RWPE2 (cell line): ENCODE measurements at regions not wholly inside any gene's neighbourhood (a gene's known extent, or its start where the extent isn't known, plus 50 kb on each side); places are given as distances from the start of the nearest gene placed in this dataset.

Experiments used
- ATAC-seq: fragments of 200-7000 bp; cut with Tn5 transposase; 3 replicates; pipeline ENCODE4 v1.9.1; 2021; ENCODE audit warnings: low read depth
- DNase-seq: peaks from one replicate; pipeline ENCODE4 v3.0.0-alpha.2; 2020; ENCODE audit warnings: low spot score
- H3K27ac ChIP-seq: fragments of 450-650 bp; 2 replicates; pipeline ENCODE4 v1.5.1; 2017; ENCODE audit warnings: mild to moderate bottlenecking; ENCODE audit not compliant: poor library complexity, severe bottlenecking
- H3K27me3 ChIP-seq: fragments of 250-450 bp; sonication (Bioruptor Pico); 2 replicates; pipeline ENCODE4 v1.5.1; 2021; ENCODE audit warnings: mild to moderate bottlenecking, moderate library complexity; ENCODE audit not compliant: insufficient read depth, poor library complexity, severe bottlenecking
- H3K36me3 ChIP-seq: fragments of 250-450 bp; sonication (Bioruptor Pico); 2 replicates; pipeline ENCODE4 v1.5.1; 2020; ENCODE audit warnings: low read depth, mild to moderate bottlenecking, moderate library complexity
- H3K4me1 ChIP-seq: fragments of 250-450 bp; sonication (Bioruptor Pico); 2 replicates; pipeline ENCODE4 v1.5.1; 2021; ENCODE audit warnings: mild to moderate bottlenecking, moderate library complexity; ENCODE audit not compliant: insufficient read depth, poor library complexity, severe bottlenecking
- H3K4me3 ChIP-seq: fragments of 250-450 bp; sonication (Bioruptor Pico); 2 replicates; pipeline ENCODE4 v1.5.1; 2021; ENCODE audit warnings: mild to moderate bottlenecking, moderate library complexity; ENCODE audit not compliant: severe bottlenecking
- H3K9me3 ChIP-seq: fragments of 250-450 bp; sonication (Bioruptor Pico); 2 replicates; pipeline ENCODE4 v1.5.1; 2021; ENCODE audit warnings: mild to moderate bottlenecking, moderate library complexity; ENCODE audit not compliant: severe bottlenecking
- TF ChIP-seq, protein P1 (sequence below): fragments of 450-650 bp; IDR thresholded peaks from one replicate; pipeline ENCODE4 v1.5.1; 2017; ENCODE audit warnings: mild to moderate bottlenecking, moderate library complexity; ENCODE audit not compliant: poor library complexity, severe bottlenecking

- H3K27me3 ChIP-seq, result no peaks in the 10 kb centered on the region
- no peaks in the 10 kb centered on the region for H3K9me3 ChIP-seq
- TF ChIP-seq, protein P1, sequence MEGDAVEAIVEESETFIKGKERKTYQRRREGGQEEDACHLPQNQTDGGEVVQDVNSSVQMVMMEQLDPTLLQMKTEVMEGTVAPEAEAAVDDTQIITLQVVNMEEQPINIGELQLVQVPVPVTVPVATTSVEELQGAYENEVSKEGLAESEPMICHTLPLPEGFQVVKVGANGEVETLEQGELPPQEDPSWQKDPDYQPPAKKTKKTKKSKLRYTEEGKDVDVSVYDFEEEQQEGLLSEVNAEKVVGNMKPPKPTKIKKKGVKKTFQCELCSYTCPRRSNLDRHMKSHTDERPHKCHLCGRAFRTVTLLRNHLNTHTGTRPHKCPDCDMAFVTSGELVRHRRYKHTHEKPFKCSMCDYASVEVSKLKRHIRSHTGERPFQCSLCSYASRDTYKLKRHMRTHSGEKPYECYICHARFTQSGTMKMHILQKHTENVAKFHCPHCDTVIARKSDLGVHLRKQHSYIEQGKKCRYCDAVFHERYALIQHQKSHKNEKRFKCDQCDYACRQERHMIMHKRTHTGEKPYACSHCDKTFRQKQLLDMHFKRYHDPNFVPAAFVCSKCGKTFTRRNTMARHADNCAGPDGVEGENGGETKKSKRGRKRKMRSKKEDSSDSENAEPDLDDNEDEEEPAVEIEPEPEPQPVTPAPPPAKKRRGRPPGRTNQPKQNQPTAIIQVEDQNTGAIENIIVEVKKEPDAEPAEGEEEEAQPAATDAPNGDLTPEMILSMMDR, result no peak
- no peak overlapping the region for H3K27ac ChIP-seq
- no peak overlapping the region for H3K4me3 ChIP-seq
- no peak for ATAC-seq
- no peak for DNase-seq
- H3K36me3 ChIP-seq, result no peaks in the 10 kb centered on the region
- H3K4me1 ChIP-seq, result no peaks in the 10 kb centered on the region
Observed at GRCh38 chr12:87793131-87793530, 236.1 kb downstream of the C12orf50 start.

DNA sequence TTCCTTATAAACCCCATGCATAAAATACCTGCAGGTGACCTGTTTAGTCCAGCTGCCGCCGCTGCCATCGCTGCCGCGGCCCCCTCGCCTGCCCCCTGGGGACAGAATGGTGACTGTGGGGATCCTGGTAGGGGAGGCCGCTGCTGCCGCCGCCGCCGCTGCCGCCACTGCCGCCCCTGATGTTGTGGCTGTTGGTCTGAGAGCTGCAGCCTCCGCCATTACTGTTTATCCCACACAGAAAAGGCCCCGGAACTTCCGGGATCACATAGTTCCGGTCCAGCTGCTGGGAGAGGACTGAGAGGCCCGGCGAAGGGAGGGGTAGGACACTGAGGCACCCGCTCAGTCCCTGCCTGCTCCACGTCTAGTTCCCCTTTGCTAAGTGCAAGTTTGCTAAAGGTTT lies 244.9 kb downstream of the C12orf50 start:
- no peaks in the 10 kb centered on the region for H3K9me3 ChIP-seq

GRCh38 chr12:87783467-87783866 lies 245.7 kb downstream of the C12orf50 start:
- no peak for ATAC-seq
- TF ChIP-seq, protein P1, result no peak

More for the DNA sequence above, 244.9 kb downstream of the C12orf50 start:
- peaks cover 3% of the 10 kb centered on the region for H3K4me1 ChIP-seq
- no peak overlapping the region for H3K4me3 ChIP-seq
- ATAC-seq (no peak), DNase-seq (no peak)
- no peaks in the 10 kb centered on the region for H3K27me3 ChIP-seq
- H3K27ac ChIP-seq, result no peak overlapping the region
- TF ChIP-seq, protein P1, result no peak
- H3K36me3 ChIP-seq, result no peaks in the 10 kb centered on the region

GRCh38 chr12:87782838-87783237 lies 246.4 kb downstream of the C12orf50 start:
- H3K36me3 ChIP-seq, result no peaks in the 10 kb centered on the region
- TF ChIP-seq, protein P1, result no peak
- H3K27ac ChIP-seq, result no peak overlapping the region
- ATAC-seq (no peak), DNase-seq (no peak)
- no peaks in the 10 kb centered on the region for H3K9me3 ChIP-seq
- no peak overlapping the region for H3K4me3 ChIP-seq
- H3K4me1 ChIP-seq, result peaks cover 3% of the 10 kb centered on the region
- H3K27me3 ChIP-seq, result no peaks in the 10 kb centered on the region

More at GRCh38 chr12:87783467-87783866, 245.7 kb downstream of the C12orf50 start:
- H3K36me3 ChIP-seq, result no peaks in the 10 kb centered on the region
- DNase-seq, result no peak
- H3K27ac ChIP-seq, result no peak overlapping the region
- H3K4me1 ChIP-seq, result peaks cover 3% of the 10 kb centered on the region
- H3K9me3 ChIP-seq, result no peaks in the 10 kb centered on the region
- no peaks in the 10 kb centered on the region for H3K27me3 ChIP-seq
- no peak overlapping the region for H3K4me3 ChIP-seq

DNA sequence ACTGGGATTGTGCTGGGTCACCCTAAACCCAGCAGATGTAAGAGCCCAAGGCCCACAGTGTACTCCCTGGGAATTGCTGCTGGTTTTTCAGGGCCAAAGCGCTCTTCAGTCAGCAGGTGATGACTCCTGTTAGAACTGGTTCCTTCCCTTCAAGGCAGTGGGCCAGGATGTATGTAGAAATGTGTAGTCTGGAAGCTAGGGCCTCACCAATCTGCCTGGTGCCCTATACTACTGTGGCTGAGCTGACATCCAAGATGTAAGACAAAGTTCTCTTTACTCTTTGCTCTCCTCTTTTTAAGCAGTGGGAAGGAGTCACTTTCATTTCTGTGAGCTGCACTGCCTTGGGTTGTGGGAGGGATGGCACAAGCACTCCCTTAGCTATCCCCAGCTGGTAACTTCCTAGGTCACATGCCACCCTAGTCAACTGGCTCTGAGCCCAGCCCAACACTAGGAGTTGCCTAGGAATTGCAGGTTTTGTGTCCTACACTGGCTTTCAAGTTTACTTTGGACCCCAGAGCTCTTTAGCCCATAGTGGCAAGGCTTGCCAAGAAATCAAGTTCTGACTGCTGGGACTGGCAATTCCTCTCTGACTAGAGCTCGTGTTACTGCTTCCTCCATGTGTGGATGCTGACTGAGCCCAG lies 249.2 kb downstream of the C12orf50 start:
- Histone ChIP-seq H3K4me3 (no peak overlapping the region), H3K27me3 (no peaks in the 10 kb centered on the region), H3K27ac (peak overlapping the region; percentile 60), H3K9me3 (no peaks in the 10 kb centered on the region), H3K4me1 (no peaks in the 10 kb centered on the region), H3K36me3 (no peaks in the 10 kb centered on the region)
- peak; percentile 19; the same call in 1 of the 3 replicates for ATAC-seq
- TF ChIP-seq, protein P1, result no peak
- no peak for DNase-seq
